HL-60 (cell line): ENCODE measurements at regions not wholly inside any gene's neighbourhood (a gene's known extent, or its start where the extent isn't known, plus 50 kb on each side); places are given as distances from the start of the nearest gene placed in this dataset.
"Not testable (repeated sequence)": the region's sequence is repeated elsewhere in the genome, so short reads cannot be mapped to it uniquely, and the experiment has no call there.

Experiments
- DNase-seq, 2 experiments: peaks; one replicate each; pipeline ENCODE4 v3.0.0-alpha.2; 2010 to 2020; ENCODE audit warnings: low read depth in 1 of 2, low spot score in 1 of 2
- H3K27ac ChIP-seq: fragments of 250-450 bp; sonication (Bioruptor Pico); replicated peaks from 2 replicates; pipeline ENCODE4 v1.5.1; 2020; ENCODE audit warnings: mild to moderate bottlenecking, moderate library complexity
- H3K27me3 ChIP-seq: fragments of 250-450 bp; sonication (Bioruptor Pico); 2 replicates; pipeline ENCODE4 v1.5.1; 2021; ENCODE audit warnings: mild to moderate bottlenecking, moderate library complexity; ENCODE audit not compliant: insufficient read depth, poor library complexity, severe bottlenecking
- H3K4me3 ChIP-seq: replicated peaks from 2 replicates; pipeline ENCODE4 v1.5.1; 2011; ENCODE audit warnings: mild to moderate bottlenecking, control low read depth, low read length; ENCODE audit not compliant: insufficient read depth
- CTCF ChIP-seq: IDR thresholded peaks from one replicate; pipeline ENCODE4 v1.5.1; 2011; ENCODE audit warnings: low read length, control low read depth, inconsistent platforms; ENCODE audit not compliant: insufficient read depth
- GABPA ChIP-seq: IDR thresholded peaks from 2 replicates; pipeline ENCODE4 v1.6.1; 2012; ENCODE audit warnings: low read depth
- POLR2AphosphoS5 ChIP-seq: IDR thresholded peaks from 2 replicates; pipeline ENCODE4 v1.6.1; 2012; ENCODE audit warnings: low read depth
- REST ChIP-seq: IDR thresholded peaks from 2 replicates; pipeline ENCODE4 v1.6.1; 2012; ENCODE audit warnings: low read depth; ENCODE audit not compliant: insufficient replicate concordance
- SPI1 ChIP-seq: IDR thresholded peaks from 2 replicates; pipeline ENCODE4 v1.6.1; 2012; ENCODE audit warnings: low read depth, mild to moderate bottlenecking, borderline replicate concordance

- DNase-seq = no peak
- no peak for TF ChIP-seq SPI1
- no peak for TF ChIP-seq POLR2AphosphoS5
- no peak for TF ChIP-seq CTCF
- TF ChIP-seq GABPA = no peak
- TF ChIP-seq REST = no peak
- H3K27me3 ChIP-seq = no peaks in the 10 kb centered on the region
- no peak overlapping the region for H3K27ac ChIP-seq
- no peak overlapping the region for H3K4me3 ChIP-seq
Measured at GRCh38 chr13:108069521-108070210, 145.7 kb downstream of the LIG4 start.

- not testable (repeated sequence) for DNase-seq, H3K4me3 ChIP-seq, H3K27me3 ChIP-seq, H3K27ac ChIP-seq
Measured at GRCh38 chr13:108064372-108064771, 151.0 kb downstream of the LIG4 start.

GRCh38 chr13:108060111-108060510, 155.2 kb downstream of the LIG4 start:
- Histone ChIP-seq H3K4me3 (no peak overlapping the region), H3K27ac (no peak overlapping the region), H3K27me3 (no peaks in the 10 kb centered on the region)
- no peak for TF ChIP-seq POLR2AphosphoS5
- no peak for TF ChIP-seq REST
- TF ChIP-seq CTCF = no peak
- TF ChIP-seq GABPA = no peak
- TF ChIP-seq SPI1 = no peak
- DNase-seq = no peak

GRCh38 chr13:108056278-108056677, 159.1 kb downstream of the LIG4 start:
- no peak overlapping the region for H3K4me3 ChIP-seq
- no peak overlapping the region for H3K27ac ChIP-seq
- no peak for DNase-seq
- no peak for TF ChIP-seq REST
- TF ChIP-seq GABPA = no peak
- no peak for TF ChIP-seq CTCF
- no peak for TF ChIP-seq SPI1
- TF ChIP-seq POLR2AphosphoS5 = no peak
- H3K27me3 ChIP-seq = no peaks in the 10 kb centered on the region
